HG02943 (cell line): ENCODE measurements at regions not wholly inside any gene's neighbourhood (a gene's known extent, or its start where the extent isn't known, plus 50 kb on each side); places are given as distances from the start of the nearest gene placed in this dataset.
"Not testable (repeated sequence)": the region's sequence is repeated elsewhere in the genome, so short reads cannot be mapped to it uniquely, and the experiment has no call there.

Source experiments
- ATAC-seq: cut with Tn5 transposase; IDR thresholded peaks from one replicate; pipeline ENCODE4 v1.9.1; 2021; ENCODE audit warnings: mild to moderate bottlenecking, low read depth, moderate library complexity; ENCODE audit not compliant: unreplicated experiment

- ATAC-seq: no peak
These were observed 443.9 kb downstream of the STK39 start for GRCh38 chr2:167803449-167803988.

GRCh38 chr2:167794554-167795255, 452.7 kb downstream of the STK39 start:
- no peak for ATAC-seq

GRCh38 chr2:167793725-167794124, 453.7 kb downstream of the STK39 start:
- no peak for ATAC-seq

GRCh38 chr2:167792126-167792525, 455.3 kb downstream of the STK39 start:
- no peak for ATAC-seq

GRCh38 chr2:167790781-167791450, 456.5 kb downstream of the STK39 start:
- no peak for ATAC-seq

- no peak for ATAC-seq
These were observed 457.2 kb downstream of the STK39 start for GRCh38 chr2:167790189-167790588.

- ATAC-seq: no peak
These were observed 459.8 kb downstream of the STK39 start for GRCh38 chr2:167787562-167787961.

GRCh38 chr2:167787021-167787420, 460.4 kb downstream of the STK39 start:
- no peak for ATAC-seq

GRCh38 chr2:167785606-167786216, 461.7 kb downstream of the STK39 start:
- no peak for ATAC-seq

- ATAC-seq: no peak
These were observed 463.3 kb downstream of the STK39 start for GRCh38 chr2:167784084-167784425.

GRCh38 chr2:167783261-167784083, 463.9 kb downstream of the STK39 start:
- ATAC-seq: no peak

GRCh38 chr2:167781629-167782028, 465.8 kb downstream of the STK39 start:
- ATAC-seq: not testable (repeated sequence)

- ATAC-seq: no peak
These were observed 471.0 kb downstream of the STK39 start for GRCh38 chr2:167776359-167776758.

GRCh38 chr2:167771628-167772027, 475.8 kb downstream of the STK39 start:
- ATAC-seq: no peak

GRCh38 chr2:167769020-167769419, 478.4 kb downstream of the STK39 start:
- no peak for ATAC-seq

- ATAC-seq: no peak
These were observed 479.6 kb downstream of the STK39 start for GRCh38 chr2:167767830-167768229.

- ATAC-seq: no peak
These were observed 482.5 kb downstream of the STK39 start for GRCh38 chr2:167764772-167765341.

GRCh38 chr2:167761465-167762136, 485.8 kb downstream of the STK39 start:
- ATAC-seq: no peak

- ATAC-seq: no peak
These were observed 487.9 kb downstream of the STK39 start for GRCh38 chr2:167759531-167759930.

- no peak for ATAC-seq
These were observed 489.1 kb downstream of the STK39 start for GRCh38 chr2:167758292-167758691.
